HG03025 (cell line): ENCODE measurements at regions not wholly inside any gene's neighbourhood (a gene's known extent, or its start where the extent isn't known, plus 50 kb on each side); places are given as distances from the start of the nearest gene placed in this dataset.
"Not testable (repeated sequence)": the region's sequence is repeated elsewhere in the genome, so short reads cannot be mapped to it uniquely, and the experiment has no call there.

Experiments used
- ATAC-seq: cut with Tn5 transposase; IDR thresholded peaks from one replicate; pipeline ENCODE4 v1.9.1; 2021; ENCODE audit warnings: mild to moderate bottlenecking, moderate library complexity; ENCODE audit not compliant: unreplicated experiment, low FRiP score

DNA sequence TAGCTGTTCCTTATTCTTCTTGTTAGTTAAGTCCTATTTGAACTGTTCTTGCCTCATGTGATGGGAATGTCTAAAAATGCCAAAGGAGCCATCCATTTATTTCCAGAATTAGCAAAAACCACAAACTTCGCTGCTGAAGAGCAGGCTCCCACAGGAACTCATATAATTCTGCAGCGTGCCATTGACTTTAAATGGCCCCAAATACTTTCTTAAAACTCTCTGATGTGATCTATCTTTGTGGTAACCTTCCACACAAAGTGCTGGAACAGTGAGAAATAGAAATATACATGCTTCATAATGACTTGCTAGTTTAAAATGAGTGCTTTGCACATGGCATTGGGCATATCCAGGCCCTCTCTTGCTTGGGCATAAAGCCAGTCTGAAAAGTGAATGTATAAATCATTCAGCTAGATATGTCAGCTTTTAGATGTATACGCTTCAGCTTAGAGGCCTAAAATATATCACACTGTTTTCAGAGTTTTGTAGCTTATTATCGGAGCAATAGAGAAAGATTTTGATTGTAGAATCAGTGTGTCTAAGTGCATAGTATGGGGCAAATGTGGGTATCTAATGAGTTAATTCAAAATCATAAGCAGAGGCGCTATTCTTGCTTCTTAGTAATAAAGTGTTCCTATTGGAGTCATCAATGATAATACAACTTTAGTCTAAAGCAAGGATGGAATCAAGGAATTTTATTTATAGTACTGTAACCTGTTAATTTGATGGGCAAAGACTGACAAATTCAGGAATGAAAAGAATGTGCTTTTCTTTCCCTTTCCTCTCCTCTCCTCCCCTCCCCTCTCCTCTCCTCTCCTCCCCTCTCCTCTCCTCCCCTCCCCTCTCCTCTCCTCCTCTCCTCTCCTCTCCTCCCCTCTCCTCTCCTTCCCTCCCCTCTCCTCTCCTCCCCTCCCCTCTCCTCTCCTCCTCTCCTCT lies 392.2 kb upstream of the ZFP42 start:
- ATAC-seq = no peak

DNA sequence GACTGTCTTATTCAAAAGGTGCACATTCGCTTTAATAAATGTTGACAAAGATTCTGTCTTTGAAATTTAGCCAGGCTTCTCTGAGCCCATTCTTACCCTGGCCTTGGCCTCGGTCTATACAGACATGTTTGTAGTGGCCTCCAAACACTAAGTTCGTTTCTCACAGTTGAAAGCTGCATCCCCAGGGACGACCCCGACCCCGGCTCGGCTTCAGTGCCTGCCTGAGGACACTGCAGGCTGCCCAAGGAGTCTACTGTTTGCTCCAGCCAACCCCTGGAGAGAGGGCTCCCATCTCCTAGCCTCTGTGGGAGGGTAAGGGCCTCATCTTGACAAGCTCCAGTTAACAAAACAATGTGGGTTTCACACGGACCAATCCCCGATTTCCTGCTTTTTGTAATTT lies 390.6 kb upstream of the ZFP42 start:
- ATAC-seq = no peak

DNA sequence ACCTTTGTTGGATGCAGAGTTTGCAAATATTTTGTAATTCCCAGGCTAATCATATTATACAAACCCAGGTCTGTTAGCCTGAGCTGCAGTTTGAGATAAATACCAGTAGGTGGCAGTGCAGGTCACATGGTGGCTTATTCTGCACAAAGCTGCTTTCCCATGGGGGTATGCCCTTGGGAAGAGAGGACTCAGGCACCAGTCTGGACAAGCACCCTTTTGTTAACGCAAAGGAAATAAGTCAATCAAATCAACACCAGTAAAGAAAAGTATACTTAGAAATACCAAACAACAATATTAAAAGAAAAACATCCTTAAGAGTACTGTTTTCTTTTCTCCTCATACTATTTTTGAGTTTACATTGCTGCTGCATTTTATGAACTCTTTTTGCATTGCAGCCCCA lies 389.0 kb upstream of the ZFP42 start:
- ATAC-seq = no peak

DNA sequence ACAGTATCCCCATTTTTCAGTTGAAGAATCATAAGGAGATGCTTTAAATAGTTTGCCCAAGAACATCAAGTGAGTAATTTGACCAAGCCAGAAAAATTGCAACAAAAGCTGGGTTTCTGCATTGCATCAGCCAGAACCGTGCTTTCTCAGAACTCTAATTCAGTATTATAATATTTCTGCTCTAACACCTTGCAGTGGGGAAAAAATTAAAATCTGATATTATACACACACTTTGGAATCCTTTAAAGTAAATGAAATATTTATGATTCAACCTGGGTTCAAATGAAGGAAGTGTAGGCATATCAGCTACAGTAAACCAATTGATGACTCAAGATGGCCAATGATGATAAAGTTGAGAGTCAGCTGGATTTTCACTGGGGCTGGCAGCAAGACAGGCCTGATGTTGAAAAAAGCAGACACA lies 387.6 kb upstream of the ZFP42 start:
- ATAC-seq = no peak

DNA sequence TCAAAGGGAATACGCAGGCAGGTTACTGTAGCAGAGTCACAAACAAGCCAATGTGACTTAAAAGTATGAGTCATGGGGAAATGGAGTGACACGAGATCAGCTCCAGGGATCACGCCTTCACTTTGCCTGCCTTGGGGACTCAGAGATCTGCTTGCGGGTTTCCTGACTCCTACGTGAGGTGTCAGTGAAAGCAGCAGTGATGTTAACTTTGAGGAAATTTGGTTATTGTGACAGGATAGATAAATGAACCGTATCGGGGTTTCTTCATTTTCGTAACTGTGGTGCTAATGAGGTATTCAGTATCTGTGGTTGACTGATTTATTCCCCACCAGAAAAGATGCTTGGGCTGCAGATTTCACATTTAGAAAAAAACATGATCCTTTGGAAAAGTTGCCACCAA lies 383.3 kb upstream of the ZFP42 start:
- ATAC-seq = no peak

DNA sequence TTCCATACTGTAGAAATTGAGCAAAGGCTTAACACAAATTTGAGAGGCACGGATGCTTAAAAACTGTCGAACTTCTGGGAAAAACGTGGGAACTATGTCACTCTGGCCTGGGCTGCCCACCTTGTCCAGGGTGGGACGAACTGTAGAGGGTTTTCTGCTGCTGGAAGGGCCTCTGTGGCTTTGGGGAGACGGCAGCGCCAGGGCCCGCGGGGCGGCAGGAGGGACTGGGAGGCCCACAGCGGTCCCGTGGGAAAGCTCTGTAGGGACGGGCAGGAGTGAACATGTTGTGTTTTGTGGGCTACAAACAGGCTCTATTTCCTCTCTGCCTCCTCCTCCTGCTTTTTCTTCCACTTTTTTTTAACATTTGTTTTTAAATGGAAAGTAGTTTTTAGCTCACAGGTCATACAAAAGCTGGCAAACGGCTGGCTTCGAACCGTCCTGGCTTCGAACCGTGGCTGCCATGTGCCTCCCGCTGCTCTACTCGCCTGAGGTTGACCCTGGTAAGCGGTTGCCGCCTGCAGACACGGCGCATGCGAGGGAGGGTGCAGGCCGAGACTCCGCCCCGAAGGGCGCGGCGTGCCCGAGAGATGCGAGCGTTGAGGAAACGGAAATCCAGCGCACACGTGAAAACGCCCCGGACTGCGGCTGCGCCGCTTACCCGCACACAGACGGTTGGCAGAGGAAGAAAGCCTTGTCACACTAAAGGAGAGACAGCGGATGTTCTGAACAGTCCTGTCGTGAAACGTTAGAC lies 382.3 kb upstream of the ZFP42 start:
- no peak for ATAC-seq

DNA sequence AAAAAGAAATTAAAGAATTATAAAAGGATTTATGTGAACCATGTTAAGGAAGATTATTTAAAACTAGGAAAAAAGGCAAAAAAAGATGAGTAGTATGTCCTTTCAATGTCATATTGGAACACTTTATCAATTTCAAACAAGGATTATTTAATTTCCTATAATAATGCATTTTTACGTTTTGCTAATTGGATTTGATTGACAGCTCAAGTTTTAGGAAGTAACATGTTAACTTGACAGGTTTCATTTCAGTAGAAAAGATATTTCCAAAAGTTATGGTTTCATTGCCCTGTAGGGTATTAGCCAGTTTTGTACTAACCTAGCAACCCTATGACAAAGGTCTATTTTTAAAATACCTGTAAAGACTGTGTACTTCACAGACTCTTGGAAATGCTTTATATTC lies 379.6 kb upstream of the ZFP42 start:
- ATAC-seq = no peak

DNA sequence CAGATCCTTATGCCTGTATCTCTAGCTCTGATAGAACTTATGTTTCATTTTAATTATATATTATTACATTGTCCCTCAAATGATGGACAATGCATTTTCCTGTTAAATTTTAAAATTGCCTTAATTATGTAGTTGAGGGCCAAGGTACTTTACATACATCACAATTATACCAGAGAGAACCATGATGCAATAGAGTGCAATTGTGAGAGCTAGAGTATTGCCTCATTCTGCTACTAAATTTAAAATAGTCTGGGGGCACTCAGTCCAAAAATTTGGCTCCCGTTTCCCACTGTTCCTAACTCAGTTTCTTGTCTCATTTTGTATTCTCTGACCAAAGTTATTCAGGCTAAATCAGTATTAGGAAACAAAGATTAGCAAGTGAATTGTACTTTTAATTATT lies 378.5 kb upstream of the ZFP42 start:
- no peak for ATAC-seq

DNA sequence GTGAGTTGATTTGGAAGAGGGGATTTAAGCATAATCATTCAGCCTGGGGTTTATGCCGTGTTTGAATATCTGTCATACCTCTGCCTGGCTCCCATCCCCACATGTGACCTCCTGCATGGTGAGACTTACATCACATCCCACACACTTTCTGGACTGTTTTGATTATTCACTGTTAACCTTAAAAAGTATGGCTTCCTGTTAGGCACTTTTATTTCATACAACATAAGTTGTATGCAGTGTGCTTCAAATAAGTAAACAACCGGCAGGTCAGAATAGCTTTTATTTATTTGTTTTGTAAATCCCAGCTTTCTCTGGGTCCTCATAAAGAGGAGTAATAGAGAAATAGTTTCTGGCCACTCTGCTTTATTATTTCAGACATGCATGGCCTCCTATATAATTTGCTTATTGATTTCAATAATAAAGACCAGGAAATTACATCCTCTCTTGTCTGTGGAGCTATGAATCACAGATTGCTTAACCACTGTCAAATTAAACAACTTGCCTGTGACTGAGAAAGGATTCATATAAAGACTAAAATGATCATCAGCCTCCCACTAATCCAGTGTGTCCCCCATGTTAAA lies 376.8 kb upstream of the ZFP42 start:
- no peak for ATAC-seq

DNA sequence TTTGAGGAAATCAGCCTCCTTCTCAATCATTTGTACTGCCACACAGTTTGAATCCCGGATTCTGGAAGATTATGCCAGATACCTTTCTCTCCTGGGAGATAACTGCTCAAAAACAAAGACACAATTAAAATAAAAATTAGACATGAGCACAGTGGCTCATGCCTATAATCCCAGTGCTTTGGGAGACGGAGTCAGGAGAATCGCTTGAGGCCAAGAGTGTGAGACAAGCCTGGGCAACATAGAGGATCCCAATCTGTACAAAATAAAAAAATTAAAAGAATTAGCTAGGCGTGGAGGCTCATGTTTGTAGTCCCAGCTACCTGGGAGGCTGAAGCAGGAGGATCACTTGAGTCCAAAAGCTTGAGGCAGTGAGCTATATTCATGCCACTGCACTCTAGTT lies 376.3 kb upstream of the ZFP42 start:
- ATAC-seq = no peak

DNA sequence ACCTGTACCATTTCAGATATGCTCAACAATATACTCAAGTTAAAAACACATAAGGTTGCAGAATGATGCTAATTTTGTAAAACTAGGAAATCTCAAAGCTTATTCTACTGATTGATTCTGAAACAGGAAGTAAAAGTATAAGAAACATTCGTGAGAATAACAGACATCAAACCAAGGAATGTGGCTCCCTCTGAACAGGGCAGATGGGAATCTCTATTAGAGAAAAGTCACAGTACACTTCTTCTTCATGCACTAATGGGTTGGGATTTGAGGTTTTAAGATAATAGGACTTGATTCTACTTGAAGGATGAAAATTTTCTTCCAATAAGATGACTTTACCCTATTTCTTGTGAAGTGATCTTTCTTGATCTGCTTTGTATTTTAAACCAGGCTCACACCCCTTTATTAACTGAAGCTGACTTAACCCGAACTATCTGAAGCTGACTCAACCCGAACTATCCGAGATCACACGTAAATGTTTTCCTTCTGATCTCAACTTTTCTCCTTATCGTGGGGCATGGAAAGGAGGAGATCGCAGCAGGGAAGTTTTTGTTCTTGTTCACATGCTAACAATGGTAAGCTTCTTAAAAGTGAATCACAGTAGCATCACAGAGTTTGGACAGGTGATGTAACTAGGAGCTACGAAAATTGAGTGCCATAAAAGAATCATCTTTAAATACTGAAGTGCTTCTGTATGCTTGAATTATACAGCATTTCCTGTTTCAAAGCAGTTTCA lies 363.1 kb upstream of the ZFP42 start:
- no peak for ATAC-seq

DNA sequence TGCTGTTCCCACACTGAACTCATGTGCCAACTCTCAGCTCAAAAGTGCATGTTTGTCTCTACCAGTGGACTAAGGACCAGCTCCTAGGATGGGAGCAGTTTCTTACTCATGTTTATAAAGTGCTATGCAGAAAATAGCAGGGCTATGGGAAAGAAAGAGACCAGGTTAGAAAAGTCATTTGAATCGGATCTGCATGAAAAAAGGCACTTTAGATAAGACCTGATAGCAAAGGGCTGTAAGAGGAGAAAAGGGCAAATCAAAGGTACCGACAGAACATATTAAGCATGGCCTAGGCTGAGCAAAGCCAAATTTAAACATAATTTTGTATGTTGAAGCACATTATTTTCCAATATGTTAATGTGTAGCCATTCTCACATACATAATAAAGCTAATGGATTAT lies 362.3 kb upstream of the ZFP42 start:
- ATAC-seq = no peak

DNA sequence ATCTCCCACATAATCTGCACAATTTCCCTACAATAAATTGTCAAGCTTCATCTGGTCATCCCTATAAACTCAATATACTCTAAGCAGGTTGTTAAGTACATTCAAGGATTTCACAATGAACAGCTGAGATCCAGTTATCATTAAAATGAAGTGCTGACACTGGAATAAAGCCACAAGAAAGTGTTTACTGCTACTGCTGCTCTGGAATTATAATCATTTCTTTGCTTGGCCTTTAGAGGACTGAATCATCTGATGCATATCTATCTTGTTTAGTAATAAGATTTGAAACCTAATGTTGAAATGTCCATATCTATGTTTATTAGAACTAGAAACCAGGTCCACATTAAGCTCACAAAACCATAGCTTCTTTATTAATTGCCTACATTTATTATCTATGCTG lies 338.6 kb upstream of the ZFP42 start:
- ATAC-seq = no peak

DNA sequence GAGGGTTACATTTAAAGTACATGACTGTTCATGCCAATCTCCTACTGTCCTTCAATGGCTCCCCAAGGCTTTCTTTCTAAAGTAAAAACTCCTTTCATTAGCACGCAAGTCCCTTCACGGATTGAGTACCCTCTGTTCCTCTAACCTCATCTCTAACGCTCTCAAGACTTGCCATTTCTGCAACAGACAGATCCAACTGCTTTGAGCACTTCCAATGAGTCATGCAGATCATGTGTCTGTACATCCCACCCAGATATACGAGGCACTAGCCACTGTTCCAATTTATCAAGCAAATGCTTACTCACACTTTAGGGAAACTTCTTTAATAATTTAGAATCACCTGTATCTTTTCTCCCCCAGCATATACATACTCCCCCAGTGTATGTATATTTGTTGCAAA lies 332.5 kb upstream of the ZFP42 start:
- no peak for ATAC-seq

DNA sequence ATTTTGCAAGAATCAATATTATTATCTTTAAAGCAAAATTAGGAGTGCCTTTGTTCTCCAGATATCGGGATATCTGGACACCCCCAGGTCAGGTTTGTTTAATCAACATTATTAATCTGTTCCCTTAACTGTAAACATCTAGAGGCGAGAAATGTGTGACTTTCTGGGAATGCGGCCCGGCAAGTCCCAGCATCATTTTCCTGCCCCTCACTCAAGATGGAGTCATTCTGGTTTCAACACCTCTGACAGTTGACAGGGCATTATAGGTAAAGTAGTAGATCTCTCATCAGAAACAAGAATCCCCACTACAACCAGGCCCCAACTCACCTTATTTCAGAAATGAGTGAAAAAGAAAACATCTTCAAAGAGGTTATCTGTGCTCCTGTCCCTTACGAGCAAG lies 331.6 kb upstream of the ZFP42 start:
- no peak for ATAC-seq

DNA sequence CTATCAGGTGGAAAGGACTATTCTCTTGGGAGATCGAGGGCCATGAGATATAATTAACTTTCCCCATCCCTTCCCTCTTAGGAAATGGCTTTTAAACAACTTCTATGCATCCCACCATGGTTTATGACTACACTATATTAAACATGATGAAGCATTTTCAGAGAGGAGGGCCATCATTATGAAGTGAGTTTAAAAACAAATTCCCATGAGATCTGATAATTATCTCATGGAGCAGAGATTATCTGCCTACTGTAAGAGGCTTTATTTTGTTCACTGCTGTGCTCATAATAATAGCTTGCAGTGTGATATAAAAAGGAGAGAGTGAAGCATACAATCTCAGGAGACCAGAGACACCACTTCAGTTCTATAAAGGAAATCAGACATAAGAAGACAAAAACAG lies 330.5 kb upstream of the ZFP42 start:
- ATAC-seq = no peak

DNA sequence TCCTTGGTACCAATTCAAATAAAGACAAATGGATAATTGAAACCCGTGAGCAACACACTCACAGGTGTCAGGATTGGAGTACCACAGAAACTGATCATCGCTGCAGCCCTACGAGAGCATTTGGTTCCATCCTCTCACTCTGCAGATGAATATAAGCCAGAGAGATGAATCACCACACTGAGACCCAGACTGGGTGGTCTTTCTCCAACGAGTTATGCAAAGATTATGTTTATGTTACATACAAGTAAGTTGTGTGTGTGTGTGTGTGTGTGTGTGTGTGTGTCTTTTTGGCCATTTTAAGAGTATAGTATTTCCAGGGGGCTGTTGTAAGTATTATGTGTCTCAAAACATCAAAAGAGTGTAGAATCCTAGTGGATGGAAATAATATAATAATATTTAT lies 329.5 kb upstream of the ZFP42 start:
- no peak for ATAC-seq

DNA sequence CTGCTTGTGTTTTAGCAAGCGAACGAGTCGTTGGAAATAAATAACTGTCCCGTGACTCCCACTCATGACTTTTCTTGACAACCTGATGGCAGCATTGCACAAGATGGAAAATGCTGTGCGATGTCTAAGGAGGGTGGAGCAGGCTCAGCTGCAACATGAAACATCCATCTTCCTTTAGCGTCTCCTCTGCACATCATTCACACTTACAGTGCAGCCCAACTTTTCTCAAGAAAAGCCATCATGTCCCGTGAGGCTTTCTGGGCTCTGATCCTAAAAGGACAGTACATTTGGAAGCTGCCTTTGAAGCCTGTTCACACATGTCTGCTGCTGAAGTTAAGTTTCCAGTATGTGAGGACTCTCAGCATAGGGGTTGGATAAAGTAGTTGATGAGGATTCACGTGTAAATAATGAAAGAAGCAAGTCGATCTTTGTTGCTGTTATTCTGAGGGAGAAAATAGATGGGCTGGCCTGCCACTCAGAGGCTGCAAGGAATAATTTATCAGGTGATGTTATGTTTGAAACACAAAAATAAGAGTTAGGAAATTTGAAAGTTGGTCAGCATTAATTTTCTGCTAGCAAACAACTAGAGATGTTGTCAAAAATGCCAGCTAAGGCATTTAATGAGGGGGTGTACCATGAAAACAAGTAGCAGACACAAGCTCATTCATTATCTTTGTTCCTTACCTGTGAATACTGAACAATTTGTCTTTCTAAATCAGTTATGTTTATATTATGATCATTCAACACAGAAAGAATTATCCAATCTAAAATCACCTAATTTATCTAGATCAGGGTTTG lies 328.7 kb upstream of the ZFP42 start:
- no peak for ATAC-seq

DNA sequence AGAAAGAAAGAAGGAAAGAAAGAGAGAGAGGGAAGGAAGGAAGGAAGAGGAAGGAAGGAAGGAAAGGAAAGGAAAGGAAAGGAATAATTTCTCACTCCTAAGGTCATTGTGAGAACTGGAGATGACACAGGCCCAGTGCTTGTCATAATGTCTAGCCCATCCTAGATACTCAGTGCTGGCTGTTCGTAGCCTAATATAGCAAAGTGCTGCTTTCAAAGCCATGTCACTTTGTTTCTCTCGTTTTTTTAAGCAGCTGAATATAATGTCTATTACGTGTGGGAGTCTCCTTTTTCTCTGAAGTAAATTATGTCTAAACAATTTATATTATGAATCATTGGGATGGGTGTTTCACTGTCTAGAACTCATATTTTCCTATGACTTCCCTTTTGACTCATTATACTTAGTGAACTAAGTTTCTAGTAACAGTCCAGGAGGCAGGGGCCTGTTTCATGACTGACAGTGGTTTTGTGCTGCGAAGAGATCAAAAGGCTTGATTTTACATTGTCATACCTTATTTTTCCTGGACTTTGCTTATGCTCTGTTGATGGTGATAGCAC lies 327.0 kb upstream of the ZFP42 start:
- ATAC-seq = no peak

DNA sequence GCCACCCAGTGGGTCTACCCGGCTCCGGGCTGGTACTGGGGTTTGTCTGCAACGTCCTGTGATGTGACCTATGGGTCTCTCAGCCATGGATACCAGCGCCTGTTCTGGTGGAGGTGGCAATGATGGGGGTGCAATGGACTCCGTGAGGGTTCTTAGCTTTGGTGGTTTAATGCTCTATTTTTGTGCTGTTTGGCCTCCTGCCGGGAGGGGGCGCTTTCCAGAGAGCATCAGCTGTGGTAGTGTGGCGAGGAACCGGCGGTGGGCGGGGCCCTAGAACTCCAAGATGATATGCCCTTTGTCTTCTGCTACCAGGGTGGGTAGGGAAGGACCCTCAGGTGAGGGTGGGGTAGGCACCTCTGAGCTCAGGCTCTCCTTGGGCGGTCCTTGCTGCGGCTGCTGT lies 324.1 kb upstream of the ZFP42 start:
- not testable (repeated sequence) for ATAC-seq
